B cell (primary cell): ENCODE measurements at regions not wholly inside any gene's neighbourhood (a gene's known extent, or its start where the extent isn't known, plus 50 kb on each side); places are given as distances from the start of the nearest gene placed in this dataset.

ENCODE experiments used
- ATAC-seq: fragments of 200-7000 bp; cut with Tn5 transposase; one replicate; pipeline ENCODE4 v1.10.0; 2021; ENCODE audit warnings: low read depth, mild to moderate bottlenecking, moderate number of reproducible peaks, moderate library complexity
- CTCF ChIA-PET: fragments of 350-600 bp; sonication (Branson Sonifier 250); formaldehyde crosslinking; loops from one replicate; lab custom pipeline; 2021; ENCODE audit warnings: antibody characterized with exemption, inconsistent platforms; lab: Charles Lee
- POLR2A ChIA-PET: fragments of 350-600 bp; sonication (Branson Sonifier 250); formaldehyde crosslinking; loops from one replicate; lab custom pipeline; 2021; ENCODE audit warnings: antibody characterized with exemption; lab: Charles Lee
- DNase-seq: peaks from one replicate; pipeline ENCODE4 v3.0.0; 2013
- H2AFZ ChIP-seq: 2 replicates; pipeline ENCODE4 v1.6.1; 2012; ENCODE audit warnings: mild to moderate bottlenecking, low read depth, low read length; ENCODE audit not compliant: insufficient read depth, poor library complexity, severe bottlenecking
- H3K27ac ChIP-seq, 2 donors: 1 replicate in 1 of 2; 2 replicates in 1 of 2; pipeline ENCODE4 v1.5.1; 2012 to 2013; ENCODE audit warnings: low read length in 2 of 2, mild to moderate bottlenecking in 2 of 2, moderate library complexity in 1 of 2
- H3K27me3 ChIP-seq, 4 experiments: fragments of 200-600 bp in 1 of 4; sonication (generic) in 1 of 4; replicated peaks in 1 of 4; 1 replicate in 2 of 4; 2 replicates in 2 of 4; pipeline versions ENCODE4 v1.6.1 to v1.7.0; 2013 to 2016; ENCODE audit warnings: low read length in 3 of 4, mild to moderate bottlenecking in 2 of 4, mixed read lengths in 1 of 4, moderate library complexity in 1 of 4; ENCODE audit not compliant: insufficient read depth in 4 of 4, control insufficient read depth in 3 of 4; ENCODE audit errors: control extremely low read depth in 1 of 4
- H3K36me3 ChIP-seq, 2 experiments: replicated peaks in 1 of 2; 1 replicate in 1 of 2; 2 replicates in 1 of 2; pipeline versions ENCODE4 v1.6.1 to v1.7.1; 2013; ENCODE audit warnings: low read length in 1 of 2; ENCODE audit not compliant: insufficient read depth in 2 of 2, control insufficient read depth in 1 of 2; ENCODE audit errors: control extremely low read depth in 1 of 2, extremely low read depth in 1 of 2
- H3K4me1 ChIP-seq, 2 donors: fragments of 200-600 bp in 1 of 2; sonication (generic) in 1 of 2; 1 replicate in 1 of 2; 2 replicates in 1 of 2; pipeline versions ENCODE4 v1.5.1 to v1.6.1; 2013 to 2017; ENCODE audit warnings: low read length in 2 of 2; ENCODE audit not compliant: control insufficient read depth in 2 of 2, insufficient read depth in 2 of 2
- H3K4me2 ChIP-seq: replicated peaks from 2 replicates; pipeline ENCODE3; 2012; ENCODE audit warnings: mild to moderate bottlenecking, low read depth, low read length; ENCODE audit not compliant: poor library complexity, severe bottlenecking
- H3K4me3 ChIP-seq, 5 experiments: fragments of 200-600 bp in 1 of 5; sonication (generic) in 1 of 5; 1 replicate in 3 of 5; 2 replicates in 2 of 5; pipeline versions ENCODE4 v1.5.1 to v1.7.0; 2011 to 2016; ENCODE audit warnings: low read length in 4 of 5, mild to moderate bottlenecking in 4 of 5, low read depth in 2 of 5, control low read depth in 1 of 5, moderate library complexity in 1 of 5; ENCODE audit not compliant: insufficient read depth in 1 of 5; ENCODE audit errors: control extremely low read depth in 1 of 5, extremely low read depth in 1 of 5
- H3K79me2 ChIP-seq: fragments of 200-600 bp; sonication (generic); one replicate; pipeline ENCODE4 v1.6.0; 2016; ENCODE audit warnings: low read length; ENCODE audit not compliant: control insufficient read depth, insufficient read depth
- H3K9ac ChIP-seq: fragments of 200-600 bp; sonication (generic); 2 replicates; pipeline ENCODE4 v1.6.1; 2017; ENCODE audit warnings: mild to moderate bottlenecking, low read length, moderate library complexity
- H3K9me3 ChIP-seq, 3 donors: one replicate each; pipeline versions ENCODE4 v1.6.1 to v1.7.1; 2013; ENCODE audit warnings: low read length in 2 of 3; ENCODE audit not compliant: control insufficient read depth in 2 of 3, insufficient read depth in 1 of 3; ENCODE audit errors: control extremely low read depth in 1 of 3
- H4K20me1 ChIP-seq: 2 replicates; pipeline ENCODE4 v1.6.0; 2012; ENCODE audit warnings: mild to moderate bottlenecking, low read length; ENCODE audit not compliant: insufficient read depth, control insufficient read depth, poor library complexity, severe bottlenecking
- H3K27ac Mint-ChIP-seq: one replicate; pipeline ENCODE4 v1.8.0; 2021; ENCODE audit warnings: mixed read lengths
- H3K27me3 Mint-ChIP-seq: one replicate; pipeline ENCODE4 v1.8.0; 2021; ENCODE audit warnings: mixed read lengths
- H3K4me1 Mint-ChIP-seq: one replicate; pipeline ENCODE4 v1.8.0; 2021; ENCODE audit warnings: mixed read lengths
- H3K4me3 Mint-ChIP-seq: one replicate; pipeline ENCODE4 v1.8.0; 2021; ENCODE audit warnings: mixed read lengths
- H3K9me3 Mint-ChIP-seq: one replicate; pipeline ENCODE4 v1.8.0; 2022; ENCODE audit warnings: mixed read lengths; ENCODE audit not compliant: insufficient read depth
- CTCF ChIP-seq: fragments of 200-600 bp; IDR thresholded peaks from one replicate; pipeline ENCODE4 v1.8.0; 2022; ENCODE audit warnings: antibody characterized with exemption, mild to moderate bottlenecking
- EZH2 ChIP-seq: IDR thresholded peaks from 2 replicates; pipeline ENCODE4 v1.6.1; 2012; ENCODE audit warnings: borderline replicate concordance, low read depth, mild to moderate bottlenecking, moderate library complexity, low read length; ENCODE audit not compliant: insufficient read depth, poor library complexity, severe bottlenecking
- WGBS: methylation state at CpG from one replicate; pipeline ENCODE4 v1.1.5; 2013; ENCODE audit warnings: missing lambda C conversion rate; ENCODE audit not compliant: insufficient coverage; 5-methylcytosine and 5-hydroxymethylcytosine counted together
- intact Hi-C: fragments of 100-400 bp; cut with micrococcal nuclease; formaldehyde crosslinking; loops from one replicate; pipeline ENCODE4 v1.10.0; 2022

DNA sequence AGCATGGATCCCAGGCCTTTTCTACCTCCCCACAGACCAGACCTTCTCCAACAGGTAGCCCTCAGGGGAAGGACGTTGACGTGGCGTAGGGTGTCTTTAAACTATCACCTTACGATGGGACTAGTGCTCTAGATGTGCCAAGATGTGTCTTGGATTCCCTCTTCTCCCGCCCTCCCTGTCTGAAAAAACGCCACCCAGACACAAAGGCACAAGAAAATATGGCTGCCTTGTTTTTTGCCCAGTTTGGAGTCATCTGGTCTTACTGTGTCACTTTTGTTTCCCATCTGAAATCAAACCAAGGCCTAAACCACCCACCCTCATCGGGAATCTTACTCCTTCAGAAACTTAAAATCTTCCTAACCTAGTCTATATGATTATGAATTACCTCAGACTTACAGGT lies 235.4 kb downstream of the OR13H1 start:
- Histone ChIP-seq H3K4me1 (peaks cover 0 to 9% of the 10 kb centered on the region in 2 donors), H3K9me3 (no peaks in the 10 kb centered on the region), H3K4me3 (peak overlapping the region in 3 of 5 experiments; percentile 52 to 78 (median 67)), H3K27ac (no peak overlapping the region), H3K27me3 (no peaks in the 10 kb centered on the region), H4K20me1 (no peaks in the 10 kb centered on the region), H3K9ac (peak overlapping the region; percentile 60), H3K79me2 (no peaks in the 10 kb centered on the region), H2AFZ (peak overlapping the region; percentile 82), H3K4me2 (peak overlapping the region; percentile 80), H3K36me3 (peaks cover 0 to 6% of the 10 kb centered on the region in 2 experiments)
- ATAC-seq (no peak), DNase-seq (no peak)
- H3K4me1 Mint-ChIP-seq, result no peaks in the 10 kb centered on the region
- ChIA-PET CTCF (no interaction called here), POLR2A (no interaction called here)
- TF ChIP-seq EZH2 (no peak), CTCF (no peak)
- intact Hi-C loops, result no loop called here
- H3K27me3 Mint-ChIP-seq, result no peaks in the 10 kb centered on the region
- no peaks in the 10 kb centered on the region for H3K9me3 Mint-ChIP-seq
- H3K27ac Mint-ChIP-seq, result no peak overlapping the region
- 92% methylated on average over 5 of the region's 7 CpGs for WGBS
- H3K4me3 Mint-ChIP-seq, result no peak overlapping the region

DNA sequence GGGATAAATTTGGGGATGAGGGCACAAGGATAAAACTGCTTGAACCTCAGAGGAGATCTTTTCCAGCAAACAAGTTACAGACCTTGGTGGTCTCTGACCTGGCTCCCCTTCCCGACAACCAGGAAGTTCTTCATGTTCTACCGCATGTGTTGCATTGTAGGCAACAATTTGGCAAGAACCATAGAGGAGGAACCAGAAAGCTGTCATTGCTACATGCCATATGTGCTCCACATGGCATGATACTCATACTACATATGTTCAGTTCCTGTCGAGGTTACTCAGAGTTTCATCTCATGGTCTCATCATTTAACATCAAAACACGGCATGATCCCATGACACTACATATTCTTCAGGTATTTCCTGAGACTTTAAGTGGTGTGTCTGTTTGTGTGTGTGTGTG lies 235.9 kb downstream of the OR13H1 start:
- Histone ChIP-seq H3K36me3 (peaks cover 0 to 6% of the 10 kb centered on the region in 2 experiments), H3K27ac (no peak overlapping the region), H3K79me2 (no peaks in the 10 kb centered on the region), H3K27me3 (no peaks in the 10 kb centered on the region), H3K4me2 (no peak overlapping the region), H3K4me3 (no peak overlapping the region), H4K20me1 (no peaks in the 10 kb centered on the region), H3K9me3 (no peaks in the 10 kb centered on the region), H2AFZ (peak overlapping the region; percentile 82), H3K9ac (no peak overlapping the region), H3K4me1 (peaks cover 0 to 9% of the 10 kb centered on the region in 2 donors)
- no CpG with 5 or more reads among the region's 4 CpGs for WGBS
- H3K27me3 Mint-ChIP-seq, result no peaks in the 10 kb centered on the region
- no peaks in the 10 kb centered on the region for H3K9me3 Mint-ChIP-seq
- DNase-seq (no peak), ATAC-seq (no peak)
- no peak overlapping the region for H3K4me3 Mint-ChIP-seq
- intact Hi-C loops, result no loop called here
- no peaks in the 10 kb centered on the region for H3K4me1 Mint-ChIP-seq
- CTCF ChIA-PET, result no interaction called here
- no peak for TF ChIP-seq EZH2
- no peak for TF ChIP-seq CTCF
- POLR2A ChIA-PET, result no interaction called here
- no peak overlapping the region for H3K27ac Mint-ChIP-seq
